Keratinocyte (primary cell): ENCODE measurements at regions not wholly inside any gene's neighbourhood (a gene's known extent, or its start where the extent isn't known, plus 50 kb on each side); places are given as distances from the start of the nearest gene placed in this dataset.

ENCODE experiments used
- DNase-seq: peaks from one replicate; pipeline ENCODE4 v3.0.0-alpha.2; 2011; ENCODE audit warnings: low read depth, missing footprints, low spot score
- FAIRE-seq: peaks from 2 replicates; lab custom pipeline; 2011; peaks lifted over from hg19 to GRCh38; lab: Jason Lieb, UNC
- H2AFZ ChIP-seq: 2 replicates; pipeline ENCODE4 v1.6.0; 2012; ENCODE audit warnings: low read length, control low read depth, inconsistent platforms; ENCODE audit not compliant: control insufficient read depth
- H3K27ac ChIP-seq: 2 replicates; pipeline ENCODE4 v1.5.1; 2011; ENCODE audit warnings: low read length; ENCODE audit not compliant: control insufficient read depth, insufficient read depth
- H3K27me3 ChIP-seq: 3 replicates; pipeline ENCODE4 v1.6.0; 2011; ENCODE audit warnings: low read length; ENCODE audit not compliant: control insufficient read depth, insufficient read depth; ENCODE audit errors: extremely low read depth
- H3K36me3 ChIP-seq, 2 experiments: 2 replicates in 1 of 2; 3 replicates in 1 of 2; pipeline ENCODE4 v1.5.1; 2011; ENCODE audit warnings: low read length in 2 of 2, mild to moderate bottlenecking in 1 of 2; ENCODE audit not compliant: control insufficient read depth in 2 of 2, insufficient read depth in 2 of 2; ENCODE audit errors: extremely low read depth in 1 of 2
- H3K4me1 ChIP-seq: 3 replicates; pipeline ENCODE4 v1.5.1; 2011; ENCODE audit warnings: low read length; ENCODE audit not compliant: control insufficient read depth, insufficient read depth; ENCODE audit errors: extremely low read depth
- H3K4me2 ChIP-seq: 3 replicates; pipeline ENCODE4 v1.6.0; 2011; ENCODE audit warnings: low read depth, low read length; ENCODE audit not compliant: control insufficient read depth, insufficient read depth; ENCODE audit errors: extremely low read depth
- H3K4me3 ChIP-seq, 3 experiments: fragments of 200-600 bp in 1 of 3; sonication (generic) in 1 of 3; 2 replicates in 2 of 3; 3 replicates in 1 of 3; pipeline ENCODE4 v1.5.1; 2011 to 2016; ENCODE audit warnings: low read length in 3 of 3, mild to moderate bottlenecking in 3 of 3, control low read depth in 2 of 3, inconsistent platforms in 1 of 3, low read depth in 1 of 3, mixed read lengths in 1 of 3, mixed run types in 1 of 3, moderate library complexity in 1 of 3; ENCODE audit not compliant: control insufficient read depth in 2 of 3, insufficient read depth in 2 of 3; ENCODE audit errors: extremely low read depth in 1 of 3
- H3K79me2 ChIP-seq: 2 replicates; pipeline ENCODE4 v1.6.0; 2012; ENCODE audit warnings: low read length; ENCODE audit not compliant: control insufficient read depth, insufficient read depth
- H3K9ac ChIP-seq: 3 replicates; pipeline ENCODE4 v1.6.0; 2011; ENCODE audit warnings: low read length; ENCODE audit not compliant: control insufficient read depth, insufficient read depth; ENCODE audit errors: extremely low read depth
- H3K9me1 ChIP-seq: 3 replicates; pipeline ENCODE4 v1.6.0; 2011; ENCODE audit warnings: low read length; ENCODE audit not compliant: control insufficient read depth, insufficient read depth; ENCODE audit errors: extremely low read depth
- H3K9me3 ChIP-seq: 2 replicates; pipeline ENCODE4 v1.5.1; 2012; ENCODE audit warnings: low read depth, low read length; ENCODE audit not compliant: control insufficient read depth
- H4K20me1 ChIP-seq: 3 replicates; pipeline ENCODE4 v1.6.0; 2011; ENCODE audit warnings: low read length; ENCODE audit not compliant: control insufficient read depth, insufficient read depth; ENCODE audit errors: extremely low read depth
- CTCF ChIP-seq, 3 experiments: IDR thresholded peaks in 1 of 3; conservative IDR thresholded peaks in 1 of 3; optimal IDR thresholded peaks in 1 of 3; 2 replicates in 2 of 3; 3 replicates in 1 of 3; pipeline versions ENCODE3 to v1.5.1; 2011; ENCODE audit warnings: low read length in 3 of 3, mild to moderate bottlenecking in 3 of 3, moderate library complexity in 2 of 3, control low read depth in 1 of 3, inconsistent platforms in 1 of 3; ENCODE audit not compliant: insufficient read depth in 2 of 3; ENCODE audit errors: extremely low read depth in 1 of 3
- EZH2 ChIP-seq: IDR thresholded peaks from one replicate; pipeline ENCODE4 v1.6.1; 2012; ENCODE audit warnings: inconsistent platforms, mild to moderate bottlenecking, low read length, moderate library complexity
- dilution Hi-C: fragments of 300-500 bp; cut with MboI; formaldehyde crosslinking; loops from one replicate; pipeline ENCODE4 v1.7.0; 2020; ENCODE audit warnings: low sequenced_read_pairs; ENCODE audit not compliant: extremely low pct_ligation_motif_present

DNA sequence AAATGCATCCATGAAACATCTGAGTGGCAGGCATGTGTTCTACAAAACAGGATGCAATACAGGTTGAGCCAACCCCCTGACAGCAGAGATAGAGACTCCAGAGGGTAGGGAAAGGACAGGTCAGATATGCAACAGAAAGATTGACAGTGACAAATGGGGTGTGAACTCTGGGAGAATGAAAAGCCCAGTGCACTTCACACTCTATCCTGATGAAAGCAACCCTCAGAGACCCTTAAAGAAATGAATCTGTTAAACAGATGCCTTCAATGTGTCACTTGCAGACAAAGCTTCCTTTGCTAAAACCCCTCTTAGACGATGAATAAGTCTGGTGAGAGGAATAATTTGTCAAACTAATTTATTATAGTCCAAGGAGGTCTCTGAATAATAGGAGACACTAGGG, 89.9 kb downstream of the RFPL4B start:
- TF ChIP-seq CTCF (optimal IDR thresholded peaks at IDR 0.05 in 1 of 3, IDR thresholded peaks at IDR 0.05 in 1 of 3, conservative IDR thresholded peaks at IDR 0.05 in 1 of 3; ENCODE audit: extremely low read depth in 1 of 3, insufficient read depth in 2 of 3, low read length in 3 of 3) (no peak), EZH2 (no peak)
- no peak overlapping the region for H3K27ac ChIP-seq
- H3K36me3 ChIP-seq = no peaks in the 10 kb centered on the region
- no peak for DNase-seq
- no peaks in the 10 kb centered on the region for H3K79me2 ChIP-seq
- dilution Hi-C loops = no loop called here
- no peaks in the 10 kb centered on the region for H3K9me3 ChIP-seq
- no peak overlapping the region for H3K9ac ChIP-seq
- no peaks in the 10 kb centered on the region for H3K4me1 ChIP-seq
- no peak overlapping the region for H3K4me3 ChIP-seq
- H3K9me1 ChIP-seq = no peaks in the 10 kb centered on the region
- no peak for FAIRE-seq
- no peaks in the 10 kb centered on the region for H4K20me1 ChIP-seq
- H3K4me2 ChIP-seq = no peak overlapping the region
- no peak overlapping the region for H2AFZ ChIP-seq
- H3K27me3 ChIP-seq = no peaks in the 10 kb centered on the region

GRCh38 chr6:112439010-112439409, 91.9 kb downstream of the RFPL4B start:
- Histone ChIP-seq H3K9me3 (no peaks in the 10 kb centered on the region), H3K79me2 (no peaks in the 10 kb centered on the region), H4K20me1 (no peaks in the 10 kb centered on the region), H2AFZ (no peak overlapping the region), H3K4me1 (no peaks in the 10 kb centered on the region), H3K9ac (no peak overlapping the region), H3K27me3 (no peaks in the 10 kb centered on the region), H3K4me2 (no peak overlapping the region), H3K9me1 (no peaks in the 10 kb centered on the region), H3K36me3 (no peaks in the 10 kb centered on the region), H3K4me3 (no peak overlapping the region), H3K27ac (no peak overlapping the region)
- dilution Hi-C loops = no loop called here
- TF ChIP-seq EZH2 = no peak
- TF ChIP-seq CTCF (optimal IDR thresholded peaks at IDR 0.05 in 1 of 3, IDR thresholded peaks at IDR 0.05 in 1 of 3, conservative IDR thresholded peaks at IDR 0.05 in 1 of 3; ENCODE audit: extremely low read depth in 1 of 3, insufficient read depth in 2 of 3, low read length in 3 of 3) = no peak
- FAIRE-seq (no peak), DNase-seq (no peak)
